ENCODE measurements at regions not wholly inside any gene's neighbourhood (a gene's known extent, or its start where the extent isn't known, plus 50 kb on each side); places are given as distances from the start of the nearest gene placed in this dataset.

GRCh38 chr16:86018941-86019340 is 120.0 kb downstream of the IRF8 start:
- no peak for DNase-seq

DNA sequence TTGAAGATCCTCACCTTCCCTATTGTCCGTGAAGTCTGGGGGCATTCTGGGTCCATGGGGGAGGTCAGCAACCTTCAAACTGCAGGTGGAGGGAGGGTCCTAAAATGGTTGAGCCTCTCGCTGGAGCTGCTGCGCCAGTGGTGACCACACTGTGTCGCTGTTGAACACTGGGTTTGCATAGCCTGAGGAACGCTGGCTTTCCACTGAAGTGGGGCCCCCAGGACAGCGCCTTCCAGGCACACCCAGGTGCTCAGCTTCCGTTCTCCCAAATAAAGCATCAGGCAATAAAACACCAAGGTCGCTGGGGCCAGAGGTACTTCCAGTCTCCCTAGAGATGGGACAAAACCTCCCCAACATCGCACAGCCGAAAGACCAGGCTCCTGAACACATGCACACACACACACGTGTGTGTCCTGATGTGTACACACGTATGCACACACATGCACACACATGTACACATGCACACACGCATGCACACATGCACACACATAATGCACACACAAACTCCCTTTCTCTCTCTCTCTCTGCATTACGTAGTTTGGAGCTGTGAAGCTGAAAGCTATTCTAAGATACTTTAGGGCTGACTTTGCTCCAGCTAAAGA is 120.6 kb downstream of the IRF8 start:
- DNase-seq: no peak

- DNase-seq: no peak
These were observed 122.0 kb downstream of the IRF8 start for GRCh38 chr16:86020971-86021370.

- DNase-seq: no peak
These were observed 123.5 kb downstream of the IRF8 start for GRCh38 chr16:86022381-86022960.

GRCh38 chr16:86024210-86024609 is 125.2 kb downstream of the IRF8 start:
- no peak for DNase-seq

DNA sequence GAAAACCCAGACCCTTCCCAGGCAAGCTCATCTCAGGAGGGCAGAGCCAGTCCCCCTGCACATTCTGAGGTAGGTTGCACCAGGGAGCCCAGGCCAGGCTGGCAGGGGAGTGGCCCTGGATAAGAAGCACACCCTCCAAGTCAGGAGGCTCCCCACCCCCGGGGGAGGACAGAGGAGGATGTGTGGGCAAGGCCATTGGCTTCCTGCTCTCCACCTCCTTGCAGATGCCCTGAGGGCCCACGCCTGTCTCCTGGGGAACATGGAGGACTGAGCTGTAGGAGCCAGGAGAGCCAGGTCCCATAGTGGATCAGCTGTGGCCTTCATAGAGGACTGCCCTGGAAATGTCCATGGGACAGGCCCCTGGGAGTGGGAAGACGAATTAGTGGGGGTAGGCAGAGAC is 126.7 kb downstream of the IRF8 start:
- no peak for DNase-seq

DNA sequence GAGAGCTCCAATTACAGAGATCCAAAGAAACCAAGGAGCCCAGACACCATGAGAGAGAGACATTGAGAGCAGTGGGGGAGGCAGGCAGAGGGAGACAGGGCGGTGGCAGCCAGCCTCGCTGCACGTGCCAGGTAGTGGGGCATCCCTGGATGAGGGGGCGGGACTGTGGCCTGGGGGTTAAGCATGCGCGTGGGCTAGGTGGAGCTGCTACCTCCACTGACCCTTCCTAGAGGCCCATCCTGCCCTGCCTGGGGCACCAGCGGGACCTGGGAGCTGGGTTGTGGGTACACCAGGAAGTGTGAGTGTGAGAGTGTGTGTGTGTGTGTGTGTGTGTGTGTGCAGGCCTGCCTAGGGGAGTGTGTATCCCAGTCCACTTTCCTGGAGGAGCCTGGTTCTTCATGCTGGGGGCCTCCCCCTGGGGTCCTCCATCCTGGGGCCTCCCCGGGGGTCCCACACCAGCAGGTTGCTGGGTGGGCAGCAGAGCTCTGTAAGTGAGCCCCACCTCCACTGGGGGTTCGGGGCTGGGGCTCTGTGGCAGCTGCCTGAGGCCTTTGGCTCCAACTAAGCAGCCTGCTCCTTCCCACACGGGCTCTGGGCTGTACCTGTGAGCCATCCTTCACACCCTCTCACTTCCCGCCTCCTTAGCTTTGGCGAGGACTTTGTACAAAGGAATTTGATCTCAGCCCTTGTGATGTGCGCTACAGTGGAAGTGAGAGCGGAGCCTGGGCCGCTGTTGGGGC is 127.4 kb downstream of the IRF8 start:
- DNase-seq: no peak

DNA sequence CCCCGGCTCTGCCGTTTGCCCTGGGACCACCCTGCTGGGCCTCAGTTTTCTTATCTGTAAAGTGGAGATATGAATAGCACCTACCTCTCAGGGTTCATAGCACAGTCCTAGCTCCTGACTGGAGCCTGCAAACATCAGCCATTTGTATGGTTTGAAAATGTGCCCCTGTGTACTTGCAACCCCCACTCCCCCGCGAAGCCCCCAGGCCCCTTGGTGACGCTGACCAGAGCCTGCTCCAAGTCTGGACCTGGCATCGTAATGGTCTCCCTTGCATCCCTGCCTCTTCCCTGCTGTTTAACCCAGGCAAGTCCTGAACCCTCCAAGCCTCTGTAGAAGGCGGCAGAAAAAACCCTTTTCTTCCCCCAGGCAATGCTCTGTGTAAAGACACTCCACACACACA is 128.0 kb downstream of the IRF8 start:
- DNase-seq: no peak

GRCh38 chr16:86027373-86028126 is 128.6 kb downstream of the IRF8 start:
- no peak for DNase-seq

DNA sequence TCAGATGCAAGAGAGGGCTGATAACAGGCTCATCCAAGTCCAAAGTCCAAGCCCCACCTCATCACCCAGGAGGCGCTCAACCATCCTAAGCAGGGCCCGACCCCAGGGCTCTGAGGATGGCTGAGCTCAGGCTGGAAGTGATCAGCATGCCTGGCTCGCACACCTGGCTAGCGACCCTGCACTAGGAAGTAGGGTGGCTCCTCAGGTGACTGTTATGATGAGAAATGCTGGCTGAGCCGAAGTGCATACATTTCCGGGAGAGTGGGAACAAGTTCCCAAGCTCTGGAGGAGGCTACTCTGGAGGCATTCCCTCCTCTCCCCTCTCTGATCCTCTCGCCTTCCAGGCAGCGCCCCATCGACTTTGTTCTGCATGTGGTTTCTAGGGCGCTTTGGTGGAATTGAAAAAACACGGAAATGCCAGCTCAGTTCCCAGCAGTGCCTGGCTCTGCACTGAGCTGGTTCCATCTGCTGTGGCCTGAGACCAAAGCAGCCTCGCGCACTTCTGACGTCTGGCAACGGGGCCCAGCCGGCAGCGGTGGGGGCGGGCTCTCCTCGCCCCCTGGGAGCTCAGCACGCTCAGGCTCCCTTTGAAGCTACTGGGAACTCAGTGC is 130.3 kb downstream of the IRF8 start:
- DNase-seq: no peak

DNA sequence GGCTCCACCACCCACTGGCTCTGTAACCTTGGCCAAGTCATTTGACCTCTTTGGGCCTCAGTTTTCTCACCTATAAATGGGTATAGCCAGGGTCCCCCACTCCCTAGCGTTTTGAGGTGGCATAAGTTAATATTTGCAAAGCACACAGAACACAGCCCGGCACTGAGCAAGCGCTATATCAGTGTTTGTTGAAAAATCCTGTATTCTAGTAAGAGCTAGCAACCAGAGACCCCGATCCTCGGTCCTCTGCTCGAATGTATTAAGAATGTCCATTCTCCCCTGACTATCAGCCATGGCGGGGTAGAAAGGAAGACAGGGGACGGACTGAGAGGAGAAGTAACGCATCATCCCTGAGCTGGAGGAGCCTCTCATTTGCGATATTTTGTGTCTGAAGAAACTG is 131.2 kb downstream of the IRF8 start:
- no peak for DNase-seq

DNA sequence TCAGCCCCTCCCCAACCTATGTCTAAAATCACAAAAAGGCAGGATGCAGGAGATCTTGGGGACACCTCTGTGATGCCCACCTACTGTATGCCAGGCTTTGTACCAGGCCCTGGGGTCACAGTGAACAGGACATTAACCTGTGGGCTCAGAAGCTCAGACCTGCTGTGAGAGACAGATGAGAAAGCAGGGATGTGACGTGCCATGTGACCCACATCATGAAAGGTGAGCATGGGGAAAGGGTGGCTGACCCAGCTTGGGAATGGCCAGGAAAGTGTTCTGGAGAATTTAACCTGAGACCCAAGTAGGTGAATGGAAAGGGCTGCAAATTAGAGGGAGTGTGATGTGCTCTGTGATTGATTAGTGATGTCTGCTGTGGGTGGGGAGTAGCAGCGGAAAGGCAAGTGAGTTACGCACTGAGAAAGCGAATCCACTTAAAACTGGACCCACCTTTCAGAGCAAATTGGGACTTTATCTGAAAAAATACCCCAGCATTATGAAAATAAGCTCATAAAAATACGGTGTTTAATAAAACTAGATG is 132.2 kb downstream of the IRF8 start:
- no peak for DNase-seq

DNA sequence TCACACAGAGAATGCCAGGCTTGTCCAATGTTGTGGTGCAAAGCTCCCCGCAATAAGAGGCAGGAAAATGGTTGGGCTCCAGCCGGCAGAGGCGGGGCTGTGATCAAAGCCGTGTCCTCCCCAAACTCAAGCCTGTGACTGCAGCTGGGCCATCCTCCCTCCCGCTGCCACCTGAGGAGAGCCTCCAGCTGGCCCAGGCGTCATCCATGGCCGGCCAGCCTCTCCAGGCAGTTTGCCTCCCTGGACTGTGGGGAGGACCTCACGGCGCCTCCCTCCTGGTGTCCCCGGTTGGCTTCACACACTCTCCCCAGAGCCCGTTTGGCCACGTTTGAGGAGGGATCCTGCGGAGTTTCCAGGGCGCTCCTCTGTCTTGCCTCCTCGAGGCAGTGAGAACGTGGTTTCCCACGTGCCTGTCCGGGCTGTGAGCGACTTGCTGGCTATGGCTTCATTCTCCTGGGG is 134.1 kb downstream of the IRF8 start:
- DNase-seq: no peak

DNA sequence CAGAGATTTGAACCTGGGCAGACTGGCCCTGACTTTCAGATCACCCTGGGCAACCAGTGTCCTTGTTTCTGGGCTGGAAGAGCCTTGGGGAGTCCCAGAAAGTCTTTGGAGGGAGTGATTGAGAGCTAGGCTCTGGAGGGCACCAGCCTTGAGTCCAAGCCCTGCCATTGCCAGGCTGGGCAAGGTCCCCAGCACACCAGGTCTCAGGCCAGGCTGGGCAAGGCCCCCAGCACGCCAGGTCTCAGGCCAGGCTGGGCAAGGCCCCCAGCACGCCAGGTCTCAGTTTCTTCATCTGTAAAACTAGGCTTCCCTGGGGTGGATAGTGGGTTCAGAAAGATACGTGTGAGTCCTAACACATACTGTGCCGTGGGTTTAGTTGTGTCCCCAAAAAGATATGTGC is 135.0 kb downstream of the IRF8 start:
- DNase-seq: no peak

GRCh38 chr16:86034421-86034919 is 135.5 kb downstream of the IRF8 start:
- no peak for DNase-seq

DNA sequence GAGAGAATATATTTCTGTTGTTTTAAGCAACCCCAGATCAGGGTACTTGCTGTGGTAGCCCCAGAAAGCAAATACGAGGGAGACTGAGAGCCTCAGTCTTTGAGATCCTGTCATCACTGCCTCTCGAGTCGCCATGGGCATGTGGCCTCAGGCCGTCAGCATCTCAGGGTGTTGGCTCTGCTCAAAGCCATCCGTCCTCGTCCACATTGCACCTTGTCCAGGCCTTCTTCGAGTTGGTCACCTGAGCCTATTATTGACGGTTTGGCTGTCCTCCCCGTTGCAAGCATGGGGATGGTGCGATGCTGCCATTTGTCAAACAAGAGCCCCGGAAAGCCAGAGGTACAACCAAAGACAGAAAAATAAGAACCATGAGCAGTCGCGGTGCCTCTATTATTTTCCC is 136.9 kb downstream of the IRF8 start:
- DNase-seq: no peak

DNA sequence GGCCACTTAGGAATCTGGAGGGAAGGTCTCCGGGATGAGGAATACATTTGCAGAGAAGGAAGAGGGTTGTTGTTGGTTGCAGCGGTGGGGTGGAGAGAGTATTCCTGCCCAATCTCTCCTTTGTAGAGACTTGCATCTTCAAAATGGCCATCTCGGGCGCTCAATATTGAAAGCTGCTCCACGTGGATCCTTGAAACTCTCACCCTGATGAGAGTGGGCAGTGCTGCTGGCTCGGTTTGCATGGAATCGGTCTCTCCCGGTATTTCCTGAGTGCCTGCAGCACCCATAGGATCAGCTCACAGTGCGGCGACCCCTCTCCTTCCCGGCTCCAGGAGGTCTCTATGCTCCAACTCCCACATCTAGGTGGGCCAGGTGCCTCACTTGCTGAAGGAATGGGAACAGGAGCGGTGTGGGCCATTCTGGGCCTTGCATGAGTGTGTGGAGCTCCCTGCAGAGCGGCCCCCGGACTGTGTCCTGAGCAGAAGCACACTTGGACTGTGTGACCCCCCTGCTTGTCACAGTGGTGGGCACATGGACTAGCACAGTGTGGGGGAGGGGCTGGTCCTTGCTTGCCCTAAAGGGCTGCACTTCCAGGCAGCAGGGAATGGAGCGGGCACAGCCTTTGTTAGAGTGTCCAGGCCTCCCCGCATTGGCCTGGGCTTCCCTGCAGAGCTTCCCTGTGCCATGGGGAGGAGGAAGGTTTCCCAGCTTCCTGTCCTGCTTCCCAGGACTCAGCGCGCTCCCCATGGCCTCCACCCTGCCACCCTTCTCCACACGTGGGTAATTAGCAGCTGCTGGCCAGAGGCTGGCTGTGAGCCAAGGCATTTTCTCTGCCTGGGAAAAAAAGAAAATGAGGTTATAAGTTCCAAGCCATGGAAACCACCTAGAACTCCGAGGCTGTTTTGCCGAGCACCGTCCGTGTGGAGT is 139.3 kb downstream of the IRF8 start:
- no peak for DNase-seq

- DNase-seq: no peak
These were observed 140.0 kb downstream of the IRF8 start for GRCh38 chr16:86038926-86039310.

DNA sequence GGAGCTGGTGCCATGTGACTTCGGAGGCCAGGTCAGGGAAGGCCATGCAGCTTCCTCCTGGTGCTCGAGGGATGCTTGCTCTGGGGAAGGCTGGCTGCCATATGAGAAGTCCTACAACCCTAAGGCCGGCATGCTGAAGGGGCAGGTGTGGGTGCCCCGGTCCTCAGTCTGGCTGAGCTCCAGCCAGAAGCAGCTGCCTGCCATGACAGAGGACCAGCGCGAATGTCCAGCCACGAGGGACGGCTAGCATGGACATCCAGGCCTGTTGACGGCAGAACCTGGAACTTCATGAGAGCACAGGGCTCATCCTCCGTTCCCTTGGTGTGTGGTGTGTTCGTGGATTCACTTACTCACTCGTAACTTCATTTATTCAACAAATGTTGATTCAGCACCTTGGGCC is 140.6 kb downstream of the IRF8 start:
- no peak for DNase-seq

DNA sequence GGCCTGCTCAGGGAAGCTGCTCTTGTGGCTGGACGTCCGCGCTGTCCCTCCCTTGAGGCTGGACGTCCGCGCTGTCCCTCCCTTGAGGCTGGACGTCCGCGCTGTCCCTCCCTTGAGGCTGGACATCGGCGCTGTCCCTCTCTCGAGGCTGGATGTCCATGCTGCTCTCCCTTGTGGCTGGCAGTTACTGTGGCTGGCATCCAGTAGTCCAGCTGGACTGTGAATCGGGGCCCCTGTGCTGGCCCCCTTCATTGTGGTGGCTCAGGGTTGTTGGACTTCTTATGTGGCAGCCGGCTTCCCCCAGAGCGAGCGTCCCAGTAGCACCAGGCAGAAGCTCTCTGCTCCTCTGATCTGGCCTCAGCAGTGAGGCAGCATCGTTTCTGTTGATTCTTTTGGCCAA is 141.5 kb downstream of the IRF8 start:
- no peak for DNase-seq

- DNase-seq: no peak
These were observed 142.3 kb downstream of the IRF8 start for GRCh38 chr16:86041215-86041614.

DNA sequence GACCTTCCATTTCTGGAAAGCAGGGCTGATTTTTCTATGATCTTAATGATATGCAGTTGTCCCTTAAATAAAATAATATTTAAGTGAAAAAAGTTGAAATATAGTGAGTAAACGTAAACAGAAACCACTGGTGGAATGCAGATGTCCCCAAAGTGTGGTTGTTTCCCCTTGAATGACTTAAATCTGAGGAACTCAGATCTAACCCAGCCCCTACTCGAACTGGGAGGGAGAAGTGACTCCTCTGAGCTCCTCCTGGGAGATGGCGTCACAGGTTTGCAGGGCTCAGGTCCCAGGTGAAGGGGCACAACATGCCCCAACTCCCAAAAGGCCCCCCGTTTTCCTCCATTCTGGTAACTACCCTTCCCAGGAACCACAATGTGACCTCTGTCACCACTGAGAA is 142.8 kb downstream of the IRF8 start:
- DNase-seq: no peak

Measured in activated naive CD4-positive, alpha-beta T cell treated with anti-CD3 and anti-CD28 coated beads, Interleukin-2, amount 50 U/mL, for 16 hours (primary cell).